A673 (cell line): ENCODE measurements at regions not wholly inside any gene's neighbourhood (a gene's known extent, or its start where the extent isn't known, plus 50 kb on each side); places are given as distances from the start of the nearest gene placed in this dataset.

Experiments
- CTCF ChIP-seq: fragments of 300-800, 200-600 bp; sonication (generic); conservative IDR thresholded peaks from 2 replicates; pipeline ENCODE4 v1.5.1; 2017; ENCODE audit warnings: low read depth, mild to moderate bottlenecking, antibody characterized with exemption, low read length, moderate library complexity, mixed read lengths
- EZH2 ChIP-seq: fragments of 200-600 bp; sonication (generic); IDR thresholded peaks from 2 replicates; pipeline ENCODE4 v1.6.1; 2017; ENCODE audit warnings: borderline replicate concordance, low read depth, mild to moderate bottlenecking, mixed read lengths, antibody characterized with exemption, low read length; ENCODE audit not compliant: poor library complexity, severe bottlenecking

GRCh38 chr2:10237392-10238321, 65.0 kb upstream of the HPCAL1 start:
- no peak for TF ChIP-seq CTCF
- no peak for TF ChIP-seq EZH2
